ENCODE measurements at regions not wholly inside any gene's neighbourhood (a gene's known extent, or its start where the extent isn't known, plus 50 kb on each side); places are given as distances from the start of the nearest gene placed in this dataset.
A peak's percentile ranks its signal among the peaks of the same experiment; 100 is the strongest.

- DNase-seq, result peak; percentile 68 to 86 (median 85)
- H3K27ac ChIP-seq (ENCODE audit: low read length), result peak overlapping the region; percentile 99
- WGBS, result 16% methylated on average over 6 of the region's 6 CpGs
- no peak overlapping the region for H3K4me3 ChIP-seq (ENCODE audit: low read length)
- H3K9me3 ChIP-seq (ENCODE audit: control insufficient read depth, low read length), result no peaks in the 10 kb centered on the region
- peak; percentile 96 for ATAC-seq
- intact Hi-C loops (cut with DNase I), result loop anchor here in 3 of 4 donors (5.0 to 10.0 kb wide), 3 partner anchors 49 to 139 kb away; no protein-coding TSS in a partner anchor
- H3K27me3 ChIP-seq (ENCODE audit: control insufficient read depth, insufficient read depth), result no peaks in the 10 kb centered on the region
- H3K4me1 ChIP-seq (ENCODE audit: control insufficient read depth, insufficient read depth, low read length), result peaks cover 16% of the 10 kb centered on the region
These were observed 149.4 kb upstream of the PLEKHG7 start for GRCh38 chr12:92553389-92553788.

- ATAC-seq, result peak; percentile 39 to 44
- peak overlapping the region; percentile 99 for H3K27ac ChIP-seq (ENCODE audit: low read length)
- WGBS, result 71% methylated on average over 3 of the region's 3 CpGs
These were observed 150.2 kb upstream of the PLEKHG7 start for GRCh38 chr12:92552412-92553108.

GRCh38 chr12:92551853-92552397 lies 150.9 kb upstream of the PLEKHG7 start:
- Histone ChIP-seq H3K27ac (ENCODE audit: low read length) (peak overlapping the region; percentile 20), H3K4me1 (ENCODE audit: control insufficient read depth, insufficient read depth, low read length) (peaks cover 16% of the 10 kb centered on the region), H3K27me3 (ENCODE audit: control insufficient read depth, insufficient read depth) (no peaks in the 10 kb centered on the region), H3K9me3 (ENCODE audit: control insufficient read depth, low read length) (no peaks in the 10 kb centered on the region), H3K4me3 (ENCODE audit: low read length) (no peak overlapping the region)
- intact Hi-C loops (cut with DNase I), result loop anchor here in 3 of 4 donors (5.0 to 10.0 kb wide), 3 partner anchors 47 to 137 kb away; no protein-coding TSS in a partner anchor
- no peak for ATAC-seq
- DNase-seq, result no peak

More at GRCh38 chr12:92552412-92553108, 150.2 kb upstream of the PLEKHG7 start:
- Histone ChIP-seq H3K27me3 (ENCODE audit: control insufficient read depth, insufficient read depth) (no peaks in the 10 kb centered on the region), H3K9me3 (ENCODE audit: control insufficient read depth, low read length) (no peaks in the 10 kb centered on the region), H3K4me3 (ENCODE audit: low read length) (no peak overlapping the region), H3K4me1 (ENCODE audit: control insufficient read depth, insufficient read depth, low read length) (peaks cover 16% of the 10 kb centered on the region)
- intact Hi-C loops (cut with DNase I), result loop anchor here in 3 of 4 donors (5.0 to 10.0 kb wide), 3 partner anchors 48 to 138 kb away; no protein-coding TSS in a partner anchor
- no peak for DNase-seq

GRCh38 chr12:92551210-92551609 lies 151.6 kb upstream of the PLEKHG7 start:
- Histone ChIP-seq H3K9me3 (ENCODE audit: control insufficient read depth, low read length) (no peaks in the 10 kb centered on the region), H3K4me1 (ENCODE audit: control insufficient read depth, insufficient read depth, low read length) (peaks cover 13% of the 10 kb centered on the region), H3K4me3 (ENCODE audit: low read length) (no peak overlapping the region), H3K27ac (ENCODE audit: low read length) (no peak overlapping the region), H3K27me3 (ENCODE audit: control insufficient read depth, insufficient read depth) (no peaks in the 10 kb centered on the region)
- ATAC-seq, result no peak
- DNase-seq, result no peak
- WGBS, result 97% methylated on average over 3 of the region's 3 CpGs
- intact Hi-C loops (cut with DNase I), result loop anchor here in 3 of 4 donors (5.0 to 10.0 kb wide), 3 partner anchors 46 to 136 kb away; no protein-coding TSS in a partner anchor

- ATAC-seq (no peak), DNase-seq (no peak)
- intact Hi-C loops (cut with DNase I), result loop anchor here in 3 of 4 donors (5.0 to 10.0 kb wide), 3 partner anchors 46 to 136 kb away; no protein-coding TSS in a partner anchor
- H3K27ac ChIP-seq (ENCODE audit: low read length), result no peak overlapping the region
- no peaks in the 10 kb centered on the region for H3K9me3 ChIP-seq (ENCODE audit: control insufficient read depth, low read length)
- peaks cover 13% of the 10 kb centered on the region for H3K4me1 ChIP-seq (ENCODE audit: control insufficient read depth, insufficient read depth, low read length)
- no peaks in the 10 kb centered on the region for H3K27me3 ChIP-seq (ENCODE audit: control insufficient read depth, insufficient read depth)
- no peak overlapping the region for H3K4me3 ChIP-seq (ENCODE audit: low read length)
These were observed 152.1 kb upstream of the PLEKHG7 start for GRCh38 chr12:92550661-92551060.

GRCh38 chr12:92550254-92550653 lies 152.5 kb upstream of the PLEKHG7 start:
- no peak for ATAC-seq
- peaks cover 13% of the 10 kb centered on the region for H3K4me1 ChIP-seq (ENCODE audit: control insufficient read depth, insufficient read depth, low read length)
- no peak overlapping the region for H3K27ac ChIP-seq (ENCODE audit: low read length)
- no peak for DNase-seq
- H3K9me3 ChIP-seq (ENCODE audit: control insufficient read depth, low read length), result no peaks in the 10 kb centered on the region
- intact Hi-C loops (cut with DNase I), result loop anchor here in 3 of 4 donors (5.0 to 10.0 kb wide), 3 partner anchors 45 to 135 kb away; no protein-coding TSS in a partner anchor
- H3K4me3 ChIP-seq (ENCODE audit: low read length), result no peak overlapping the region
- no peaks in the 10 kb centered on the region for H3K27me3 ChIP-seq (ENCODE audit: control insufficient read depth, insufficient read depth)

DNA sequence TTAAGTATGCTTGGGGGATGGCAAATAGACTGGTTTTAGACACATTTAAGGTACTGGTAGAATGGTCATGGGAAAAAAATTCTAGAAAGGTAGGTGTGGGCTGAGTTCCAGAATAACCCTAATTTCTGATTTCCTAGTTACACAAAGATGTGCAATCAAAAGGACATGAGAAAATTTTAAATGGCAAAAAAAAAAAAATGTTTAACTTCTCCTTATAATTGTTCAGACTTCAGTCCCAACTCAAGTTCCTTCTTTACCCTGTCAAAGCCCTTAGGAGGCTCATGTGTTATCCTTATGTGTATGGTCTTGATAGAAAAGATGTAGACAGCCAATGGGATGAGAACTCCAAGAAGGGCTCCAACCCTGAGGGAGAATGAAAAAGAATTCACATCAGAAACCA lies 153.3 kb upstream of the PLEKHG7 start:
- Histone ChIP-seq H3K4me3 (ENCODE audit: low read length) (no peak overlapping the region), H3K27me3 (ENCODE audit: control insufficient read depth, insufficient read depth) (no peaks in the 10 kb centered on the region), H3K4me1 (ENCODE audit: control insufficient read depth, insufficient read depth, low read length) (peaks cover 11% of the 10 kb centered on the region), H3K9me3 (ENCODE audit: control insufficient read depth, low read length) (no peaks in the 10 kb centered on the region), H3K27ac (ENCODE audit: low read length) (no peak overlapping the region)
- no peak for ATAC-seq
- no peak for DNase-seq
- intact Hi-C loops (cut with DNase I), result no loop called here

GRCh38 chr12:92547906-92548305 lies 154.9 kb upstream of the PLEKHG7 start:
- Histone ChIP-seq H3K27ac (ENCODE audit: low read length) (no peak overlapping the region), H3K4me3 (ENCODE audit: low read length) (no peak overlapping the region), H3K9me3 (ENCODE audit: control insufficient read depth, low read length) (no peaks in the 10 kb centered on the region), H3K27me3 (ENCODE audit: control insufficient read depth, insufficient read depth) (no peaks in the 10 kb centered on the region), H3K4me1 (ENCODE audit: control insufficient read depth, insufficient read depth, low read length) (peaks cover 8% of the 10 kb centered on the region)
- no peak for DNase-seq
- 64% methylated on average over 2 of the region's 2 CpGs for WGBS
- no peak for ATAC-seq
- intact Hi-C loops (cut with DNase I), result no loop called here

GRCh38 chr12:92547420-92547819 lies 155.4 kb upstream of the PLEKHG7 start:
- DNase-seq (no peak), ATAC-seq (no peak)
- H3K4me3 ChIP-seq (ENCODE audit: low read length), result no peak overlapping the region
- WGBS, result 94% methylated on average over 3 of the region's 3 CpGs
- peaks cover 5% of the 10 kb centered on the region for H3K4me1 ChIP-seq (ENCODE audit: control insufficient read depth, insufficient read depth, low read length)
- no peaks in the 10 kb centered on the region for H3K27me3 ChIP-seq (ENCODE audit: control insufficient read depth, insufficient read depth)
- H3K27ac ChIP-seq (ENCODE audit: low read length), result no peak overlapping the region
- no peaks in the 10 kb centered on the region for H3K9me3 ChIP-seq (ENCODE audit: control insufficient read depth, low read length)
- intact Hi-C loops (cut with DNase I), result no loop called here

DNA sequence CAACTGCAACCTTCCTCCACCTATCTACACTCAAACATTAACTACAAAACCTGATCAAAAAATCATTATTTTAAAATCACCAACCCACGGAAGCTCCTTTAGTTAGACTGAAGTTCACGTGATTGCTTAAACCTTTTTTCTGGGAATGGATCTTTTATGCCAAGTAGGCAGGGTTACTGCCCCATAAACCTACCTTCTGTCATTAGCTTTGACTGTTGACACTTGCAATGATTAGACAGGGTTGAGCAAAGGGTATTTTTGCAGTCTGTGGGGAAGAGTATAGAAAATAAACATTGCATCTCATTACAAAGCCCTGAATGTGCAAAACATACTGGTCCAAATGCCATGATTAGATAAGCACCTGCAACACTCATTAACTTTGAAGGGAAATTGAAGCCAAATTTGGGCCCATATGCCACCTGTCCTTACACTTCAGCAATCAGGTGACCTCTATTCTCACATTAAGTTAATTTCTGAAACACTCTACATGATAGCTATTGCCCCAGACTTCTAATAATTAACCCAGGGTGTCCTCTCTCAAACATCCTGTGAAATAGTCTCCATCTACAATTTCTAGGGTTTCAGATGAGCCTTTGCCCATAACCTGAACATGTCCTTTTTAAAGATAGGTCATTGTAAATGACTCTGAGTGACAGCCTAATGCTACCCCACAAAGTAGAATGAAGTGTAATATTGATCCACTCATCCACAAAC lies 156.0 kb upstream of the PLEKHG7 start:
- no peak for ATAC-seq
- intact Hi-C loops (cut with DNase I), result no loop called here

DNA sequence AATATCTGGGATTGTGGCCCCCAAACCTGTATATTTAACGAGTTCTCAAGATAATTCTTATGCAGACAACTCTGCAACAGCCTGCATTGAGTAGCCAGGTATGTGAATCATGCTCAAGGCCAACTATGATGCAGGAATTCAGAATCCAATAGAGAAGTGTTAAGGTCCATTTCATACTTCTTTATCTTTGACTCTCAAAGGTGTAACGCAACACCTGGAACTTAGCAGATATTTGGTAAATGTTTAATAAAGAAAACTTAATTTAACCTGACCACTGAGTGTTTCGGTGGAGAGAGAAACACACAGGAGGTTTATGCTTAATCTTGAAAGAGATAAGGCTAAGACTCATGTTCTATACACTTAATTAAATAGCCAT lies 156.5 kb upstream of the PLEKHG7 start:
- ATAC-seq, result no peak
- intact Hi-C loops (cut with DNase I), result no loop called here
- 86% methylated on average over 3 of the region's 3 CpGs for WGBS
- peaks cover 1% of the 10 kb centered on the region for H3K4me1 ChIP-seq (ENCODE audit: control insufficient read depth, insufficient read depth, low read length)
- no peaks in the 10 kb centered on the region for H3K27me3 ChIP-seq (ENCODE audit: control insufficient read depth, insufficient read depth)
- no peak overlapping the region for H3K4me3 ChIP-seq (ENCODE audit: low read length)
- no peaks in the 10 kb centered on the region for H3K9me3 ChIP-seq (ENCODE audit: control insufficient read depth, low read length)
- no peak for DNase-seq
- H3K27ac ChIP-seq (ENCODE audit: low read length), result no peak overlapping the region

More for the DNA sequence above, 156.0 kb upstream of the PLEKHG7 start:
- 73% methylated on average over 2 of the region's 2 CpGs for WGBS
- DNase-seq, result no peak
- H3K4me3 ChIP-seq (ENCODE audit: low read length), result no peak overlapping the region
- no peaks in the 10 kb centered on the region for H3K27me3 ChIP-seq (ENCODE audit: control insufficient read depth, insufficient read depth)
- H3K27ac ChIP-seq (ENCODE audit: low read length), result no peak overlapping the region
- no peaks in the 10 kb centered on the region for H3K9me3 ChIP-seq (ENCODE audit: control insufficient read depth, low read length)
- H3K4me1 ChIP-seq (ENCODE audit: control insufficient read depth, insufficient read depth, low read length), result peaks cover 2% of the 10 kb centered on the region

Data from right cardiac atrium (tissue), 5 donors.